ENCODE measurements at regions not wholly inside any gene's neighbourhood (a gene's known extent, or its start where the extent isn't known, plus 50 kb on each side); places are given as distances from the start of the nearest gene placed in this dataset.

DNA sequence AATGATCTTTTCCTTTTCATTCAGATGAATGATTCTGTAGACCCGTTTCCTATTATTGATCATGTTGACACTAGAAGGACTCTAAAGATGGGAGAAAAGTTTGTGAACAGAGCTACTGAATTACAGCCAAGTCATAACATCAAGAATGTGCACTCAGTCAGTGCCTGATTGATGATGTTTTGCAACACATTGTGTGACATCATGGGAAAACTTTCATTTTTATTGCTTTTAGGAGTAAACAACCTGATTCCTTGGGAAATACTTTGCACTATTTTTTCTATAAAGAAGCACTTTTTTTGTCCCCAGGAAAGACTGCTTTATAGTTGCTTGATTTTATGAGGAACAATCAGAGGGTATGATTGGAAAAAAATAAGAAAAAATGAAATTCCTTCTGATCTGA, 383.8 kb upstream of the JAG1 start:
- Histone ChIP-seq H3K4me1 (peaks cover 24% of the 10 kb centered on the region), H3K9ac (no peak overlapping the region), H3K27me3 (no peaks in the 10 kb centered on the region), H3K4me2 (no peak overlapping the region), H3K36me3 (no peaks in the 10 kb centered on the region), H3K27ac (no peak overlapping the region), H4K20me1 (no peaks in the 10 kb centered on the region), H3K4me3 (no peak overlapping the region), H3K9me3 (no peaks in the 10 kb centered on the region)
- no peak for TF ChIP-seq Cebpa-rat (IDR thresholded peaks at IDR 0.05)

DNA sequence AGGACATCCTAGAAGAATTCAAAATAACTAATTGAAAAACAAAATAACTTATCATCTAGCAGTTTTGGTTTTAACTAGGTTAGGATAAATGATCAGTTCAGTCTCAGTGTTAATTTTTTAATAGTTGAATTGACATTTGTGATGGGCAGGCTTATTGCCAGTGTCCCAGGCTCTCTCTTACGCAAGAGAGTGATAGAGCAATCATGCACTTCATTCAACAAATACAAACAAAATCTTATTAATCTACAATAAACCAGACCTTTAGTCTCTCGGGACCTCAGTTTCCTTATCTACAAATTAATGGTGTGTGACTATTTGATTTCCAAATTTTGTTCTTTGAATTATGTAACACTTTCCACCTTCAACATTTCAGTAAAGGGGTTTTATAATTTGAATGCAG, 385.9 kb upstream of the JAG1 start:
- no peaks in the 10 kb centered on the region for H3K36me3 ChIP-seq
- no peaks in the 10 kb centered on the region for H3K27me3 ChIP-seq
- no peak overlapping the region for H3K9ac ChIP-seq

DNA sequence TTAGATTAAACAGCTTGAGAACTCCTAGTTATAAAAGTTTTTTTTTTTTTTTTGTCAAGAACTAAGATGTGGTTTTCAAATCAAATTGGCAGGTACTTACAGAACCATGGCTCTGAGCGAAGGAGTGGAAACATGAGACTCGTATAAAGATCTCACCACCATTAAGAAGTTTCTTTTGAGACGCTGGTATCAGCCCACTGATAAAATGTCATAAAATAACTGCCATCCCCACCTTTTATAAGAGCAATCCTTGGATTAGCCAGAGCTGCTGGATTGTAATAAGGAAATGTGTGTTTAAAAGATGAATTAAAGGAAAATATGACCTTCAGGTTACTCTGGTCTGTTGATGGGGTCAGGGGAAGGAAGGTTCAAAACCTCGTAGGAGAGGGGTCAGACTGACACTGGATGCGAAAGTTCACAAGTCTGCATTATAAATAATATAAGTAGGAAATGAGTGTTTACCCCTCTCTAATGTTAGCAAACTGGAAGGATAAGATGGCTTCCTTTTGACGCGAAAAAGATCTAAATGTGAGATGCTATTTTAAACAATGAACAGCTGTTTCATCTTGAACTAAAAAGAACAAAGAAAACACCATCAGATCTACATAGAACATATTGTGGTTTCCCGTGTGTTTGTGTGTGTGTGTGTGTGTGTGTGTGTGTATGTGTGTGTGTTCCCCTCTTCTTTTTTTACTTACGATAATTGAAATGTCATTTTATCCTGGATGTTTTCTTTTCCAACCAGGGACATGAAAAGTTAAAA, 386.8 kb upstream of the JAG1 start:
- Histone ChIP-seq H3K4me3 (no peak overlapping the region), H3K27me3 (no peaks in the 10 kb centered on the region), H4K20me1 (no peaks in the 10 kb centered on the region), H3K4me2 (peak overlapping the region; percentile 71), H3K36me3 (no peaks in the 10 kb centered on the region), H3K9ac (no peak overlapping the region), H3K27ac (no peak overlapping the region), H3K4me1 (peaks cover 24% of the 10 kb centered on the region), H3K9me3 (no peaks in the 10 kb centered on the region)
- no peak for TF ChIP-seq Cebpa-rat (IDR thresholded peaks at IDR 0.05)

More for the DNA sequence above, 385.9 kb upstream of the JAG1 start:
- Histone ChIP-seq H4K20me1 (no peaks in the 10 kb centered on the region), H3K4me2 (peak overlapping the region; percentile 71; the same call in 1 of the 2 replicates), H3K27ac (no peak overlapping the region), H3K9me3 (no peaks in the 10 kb centered on the region), H3K4me3 (no peak overlapping the region), H3K4me1 (peaks cover 24% of the 10 kb centered on the region)
- TF ChIP-seq Cebpa-rat (IDR thresholded peaks at IDR 0.05) = no peak

GRCh38 chr20:11063444-11063843, 389.6 kb upstream of the JAG1 start:
- no peak overlapping the region for H3K9ac ChIP-seq
- no peaks in the 10 kb centered on the region for H3K9me3 ChIP-seq
- H3K27ac ChIP-seq = no peak overlapping the region
- no peak overlapping the region for H3K4me3 ChIP-seq
- no peak overlapping the region for H3K4me2 ChIP-seq
- H3K36me3 ChIP-seq = no peaks in the 10 kb centered on the region
- H3K4me1 ChIP-seq = peaks cover 14% of the 10 kb centered on the region
- H4K20me1 ChIP-seq = no peaks in the 10 kb centered on the region
- no peak for TF ChIP-seq Cebpa-rat (IDR thresholded peaks at IDR 0.05)
- H3K27me3 ChIP-seq = no peaks in the 10 kb centered on the region

DNA sequence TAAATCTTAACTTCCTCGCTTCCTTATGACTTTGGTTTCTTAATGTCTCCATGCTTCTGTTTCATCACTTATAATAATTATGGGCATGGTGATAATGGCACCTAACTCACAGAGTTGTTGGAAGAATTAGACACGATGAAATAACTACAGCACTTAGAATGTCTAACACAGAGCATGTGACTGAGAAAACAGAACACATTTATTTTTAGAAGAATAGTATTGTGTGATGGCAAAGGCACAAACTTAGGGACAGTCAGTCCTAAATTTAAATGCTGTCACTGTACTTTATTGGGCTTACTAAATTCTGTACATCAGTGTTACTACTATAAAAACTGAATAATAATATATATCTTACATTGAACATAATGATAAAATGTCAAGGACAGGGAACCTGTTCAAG, 391.1 kb upstream of the JAG1 start:
- H3K4me1 ChIP-seq = peaks cover 13% of the 10 kb centered on the region
- no peak overlapping the region for H3K4me2 ChIP-seq
- no peaks in the 10 kb centered on the region for H3K27me3 ChIP-seq
- no peak overlapping the region for H3K4me3 ChIP-seq
- H4K20me1 ChIP-seq = no peaks in the 10 kb centered on the region
- H3K9ac ChIP-seq = no peak overlapping the region
- no peaks in the 10 kb centered on the region for H3K9me3 ChIP-seq
- no peaks in the 10 kb centered on the region for H3K36me3 ChIP-seq
- no peak for TF ChIP-seq Cebpa-rat (IDR thresholded peaks at IDR 0.05)
- no peak overlapping the region for H3K27ac ChIP-seq

GRCh38 chr20:11067359-11067758, 393.6 kb upstream of the JAG1 start:
- TF ChIP-seq Cebpa-rat (IDR thresholded peaks at IDR 0.05) = no peak
- Histone ChIP-seq H3K9me3 (no peaks in the 10 kb centered on the region), H4K20me1 (no peaks in the 10 kb centered on the region), H3K4me3 (no peak overlapping the region), H3K9ac (no peak overlapping the region), H3K27ac (no peak overlapping the region), H3K4me1 (no peaks in the 10 kb centered on the region), H3K36me3 (no peaks in the 10 kb centered on the region), H3K4me2 (no peak overlapping the region), H3K27me3 (no peaks in the 10 kb centered on the region)

- Histone ChIP-seq H3K4me3 (no peak overlapping the region), H3K27me3 (no peaks in the 10 kb centered on the region), H3K9ac (no peak overlapping the region), H3K9me3 (no peaks in the 10 kb centered on the region), H4K20me1 (no peaks in the 10 kb centered on the region), H3K27ac (no peak overlapping the region), H3K36me3 (no peaks in the 10 kb centered on the region), H3K4me2 (no peak overlapping the region), H3K4me1 (no peaks in the 10 kb centered on the region)
- TF ChIP-seq Cebpa-rat (IDR thresholded peaks at IDR 0.05) = no peak
These were observed 399.2 kb upstream of the JAG1 start for GRCh38 chr20:11072982-11073381.

- Histone ChIP-seq H3K36me3 (no peaks in the 10 kb centered on the region), H4K20me1 (no peaks in the 10 kb centered on the region), H3K9me3 (no peaks in the 10 kb centered on the region), H3K27ac (no peak overlapping the region), H3K4me3 (no peak overlapping the region), H3K27me3 (no peaks in the 10 kb centered on the region), H3K4me1 (no peaks in the 10 kb centered on the region), H3K4me2 (no peak overlapping the region), H3K9ac (no peak overlapping the region)
- TF ChIP-seq Cebpa-rat (IDR thresholded peaks at IDR 0.05) = no peak
These were observed 402.8 kb upstream of the JAG1 start for GRCh38 chr20:11076434-11077105.

GRCh38 chr20:11077226-11077625, 403.4 kb upstream of the JAG1 start:
- Histone ChIP-seq H4K20me1 (no peaks in the 10 kb centered on the region), H3K27ac (no peak overlapping the region), H3K4me1 (no peaks in the 10 kb centered on the region), H3K9me3 (no peaks in the 10 kb centered on the region), H3K4me2 (no peak overlapping the region), H3K4me3 (no peak overlapping the region), H3K9ac (no peak overlapping the region), H3K27me3 (no peaks in the 10 kb centered on the region), H3K36me3 (no peaks in the 10 kb centered on the region)
- no peak for TF ChIP-seq Cebpa-rat (IDR thresholded peaks at IDR 0.05)

GRCh38 chr20:11080010-11080409, 406.2 kb upstream of the JAG1 start:
- Histone ChIP-seq H3K4me1 (no peaks in the 10 kb centered on the region), H3K4me2 (no peak overlapping the region), H3K36me3 (no peaks in the 10 kb centered on the region), H3K27ac (no peak overlapping the region), H3K9me3 (no peaks in the 10 kb centered on the region), H3K9ac (no peak overlapping the region), H3K4me3 (no peak overlapping the region), H3K27me3 (no peaks in the 10 kb centered on the region), H4K20me1 (no peaks in the 10 kb centered on the region)
- no peak for TF ChIP-seq Cebpa-rat (IDR thresholded peaks at IDR 0.05)
